ENCODE measurements at regions not wholly inside any gene's neighbourhood (a gene's known extent, or its start where the extent isn't known, plus 50 kb on each side); places are given as distances from the start of the nearest gene placed in this dataset.

GRCh38 chr14:22097586-22098292 is 424.1 kb upstream of the OR4E1 start:
- no peak for DNase-seq (ENCODE audit: low read depth)

- no peak for DNase-seq (ENCODE audit: low read depth)
Measured at GRCh38 chr14:22097072-22097471, 423.5 kb upstream of the OR4E1 start.

- no peak for DNase-seq (ENCODE audit: low read depth)
Measured at GRCh38 chr14:22096514-22096895, 422.9 kb upstream of the OR4E1 start.

- DNase-seq (ENCODE audit: low read depth): no peak
Measured at GRCh38 chr14:22095860-22096513, 422.4 kb upstream of the OR4E1 start.

GRCh38 chr14:22089940-22090339 is 416.3 kb upstream of the OR4E1 start:
- no peak for DNase-seq (ENCODE audit: low read depth)

GRCh38 chr14:22088614-22089342 is 415.2 kb upstream of the OR4E1 start:
- no peak for DNase-seq (ENCODE audit: low read depth)

- DNase-seq (ENCODE audit: low read depth): no peak
Measured at GRCh38 chr14:22086131-22086530, 412.5 kb upstream of the OR4E1 start.

- DNase-seq (ENCODE audit: low read depth): no peak
Measured at GRCh38 chr14:22084393-22085281, 411.0 kb upstream of the OR4E1 start.

GRCh38 chr14:22081337-22081736 is 407.7 kb upstream of the OR4E1 start:
- no peak for DNase-seq (ENCODE audit: low read depth)

- no peak for DNase-seq (ENCODE audit: low read depth)
Measured at GRCh38 chr14:22079766-22080165, 406.1 kb upstream of the OR4E1 start.

- no peak for DNase-seq (ENCODE audit: low read depth)
Measured at GRCh38 chr14:22073801-22074200, 400.2 kb upstream of the OR4E1 start.

GRCh38 chr14:22071006-22071405 is 397.4 kb upstream of the OR4E1 start:
- peak; percentile 17 for DNase-seq (ENCODE audit: low read depth)

- DNase-seq (ENCODE audit: low read depth): peak; percentile 30
Measured at GRCh38 chr14:22070119-22070982, 396.7 kb upstream of the OR4E1 start.

GRCh38 chr14:22065347-22065746 is 391.7 kb upstream of the OR4E1 start:
- DNase-seq (ENCODE audit: low read depth): no peak

GRCh38 chr14:22059201-22059600 is 385.6 kb upstream of the OR4E1 start:
- no peak for DNase-seq (ENCODE audit: low read depth)

- no peak for DNase-seq (ENCODE audit: low read depth)
Measured at GRCh38 chr14:22052795-22053194, 379.2 kb upstream of the OR4E1 start.

GRCh38 chr14:22047115-22047514 is 373.5 kb upstream of the OR4E1 start:
- DNase-seq (ENCODE audit: low read depth): no peak

GRCh38 chr14:22046063-22046462 is 372.4 kb upstream of the OR4E1 start:
- DNase-seq (ENCODE audit: low read depth): no peak

- DNase-seq (ENCODE audit: low read depth): no peak
Measured at GRCh38 chr14:22044193-22044592, 370.6 kb upstream of the OR4E1 start.

- DNase-seq (ENCODE audit: low read depth): no peak
Measured at GRCh38 chr14:22040781-22041125, 367.1 kb upstream of the OR4E1 start.

Measured in activated T-cell treated with anti-CD3 and anti-CD28 coated beads for 1 hour (primary cell).